ENCODE measurements at regions not wholly inside any gene's neighbourhood (a gene's known extent, or its start where the extent isn't known, plus 50 kb on each side); places are given as distances from the start of the nearest gene placed in this dataset.

GRCh38 chr10:6894405-6894804 lies 314.3 kb upstream of the PRKCQ start:
- TF ChIP-seq, protein P1, sequence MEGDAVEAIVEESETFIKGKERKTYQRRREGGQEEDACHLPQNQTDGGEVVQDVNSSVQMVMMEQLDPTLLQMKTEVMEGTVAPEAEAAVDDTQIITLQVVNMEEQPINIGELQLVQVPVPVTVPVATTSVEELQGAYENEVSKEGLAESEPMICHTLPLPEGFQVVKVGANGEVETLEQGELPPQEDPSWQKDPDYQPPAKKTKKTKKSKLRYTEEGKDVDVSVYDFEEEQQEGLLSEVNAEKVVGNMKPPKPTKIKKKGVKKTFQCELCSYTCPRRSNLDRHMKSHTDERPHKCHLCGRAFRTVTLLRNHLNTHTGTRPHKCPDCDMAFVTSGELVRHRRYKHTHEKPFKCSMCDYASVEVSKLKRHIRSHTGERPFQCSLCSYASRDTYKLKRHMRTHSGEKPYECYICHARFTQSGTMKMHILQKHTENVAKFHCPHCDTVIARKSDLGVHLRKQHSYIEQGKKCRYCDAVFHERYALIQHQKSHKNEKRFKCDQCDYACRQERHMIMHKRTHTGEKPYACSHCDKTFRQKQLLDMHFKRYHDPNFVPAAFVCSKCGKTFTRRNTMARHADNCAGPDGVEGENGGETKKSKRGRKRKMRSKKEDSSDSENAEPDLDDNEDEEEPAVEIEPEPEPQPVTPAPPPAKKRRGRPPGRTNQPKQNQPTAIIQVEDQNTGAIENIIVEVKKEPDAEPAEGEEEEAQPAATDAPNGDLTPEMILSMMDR (IDR thresholded peaks at IDR 0.05; ENCODE audit: low read length): no peak
- no peak for TF ChIP-seq EZH2 (IDR thresholded peaks at IDR 0.05; ENCODE audit: borderline replicate concordance, low read length)
